ENCODE measurements at regions not wholly inside any gene's neighbourhood (a gene's known extent, or its start where the extent isn't known, plus 50 kb on each side); places are given as distances from the start of the nearest gene placed in this dataset.

- TF ChIP-seq, protein P1, sequence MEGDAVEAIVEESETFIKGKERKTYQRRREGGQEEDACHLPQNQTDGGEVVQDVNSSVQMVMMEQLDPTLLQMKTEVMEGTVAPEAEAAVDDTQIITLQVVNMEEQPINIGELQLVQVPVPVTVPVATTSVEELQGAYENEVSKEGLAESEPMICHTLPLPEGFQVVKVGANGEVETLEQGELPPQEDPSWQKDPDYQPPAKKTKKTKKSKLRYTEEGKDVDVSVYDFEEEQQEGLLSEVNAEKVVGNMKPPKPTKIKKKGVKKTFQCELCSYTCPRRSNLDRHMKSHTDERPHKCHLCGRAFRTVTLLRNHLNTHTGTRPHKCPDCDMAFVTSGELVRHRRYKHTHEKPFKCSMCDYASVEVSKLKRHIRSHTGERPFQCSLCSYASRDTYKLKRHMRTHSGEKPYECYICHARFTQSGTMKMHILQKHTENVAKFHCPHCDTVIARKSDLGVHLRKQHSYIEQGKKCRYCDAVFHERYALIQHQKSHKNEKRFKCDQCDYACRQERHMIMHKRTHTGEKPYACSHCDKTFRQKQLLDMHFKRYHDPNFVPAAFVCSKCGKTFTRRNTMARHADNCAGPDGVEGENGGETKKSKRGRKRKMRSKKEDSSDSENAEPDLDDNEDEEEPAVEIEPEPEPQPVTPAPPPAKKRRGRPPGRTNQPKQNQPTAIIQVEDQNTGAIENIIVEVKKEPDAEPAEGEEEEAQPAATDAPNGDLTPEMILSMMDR (conservative IDR thresholded peaks at IDR 0.05): no peak
- no peak for TF ChIP-seq EZH2 (IDR thresholded peaks at IDR 0.05; ENCODE audit: low read depth)
Observed at GRCh38 chr11:23569134-23569533, 708.9 kb upstream of the CCDC179 start.

Measured in PC-9 (cell line).